Activated B cell treated with CpG ODN at 0.5 μM for 24 hours (primary cell): ENCODE measurements at regions not wholly inside any gene's neighbourhood (a gene's known extent, or its start where the extent isn't known, plus 50 kb on each side); places are given as distances from the start of the nearest gene placed in this dataset.

ENCODE experiments used
- ATAC-seq: fragments of 200-7000 bp; cut with Tn5 transposase; one replicate; pipeline ENCODE4 v1.10.0; 2021; ENCODE audit warnings: low read depth, mild to moderate bottlenecking, moderate library complexity
- CTCF ChIA-PET: fragments of 350-600 bp; sonication (Branson Sonifier 250); formaldehyde crosslinking; loops from one replicate; lab custom pipeline; 2021; ENCODE audit warnings: antibody characterized with exemption; lab: Charles Lee
- POLR2A ChIA-PET: fragments of 350-600 bp; sonication (Branson Sonifier 250); formaldehyde crosslinking; loops from one replicate; lab custom pipeline; 2021; ENCODE audit warnings: antibody characterized with exemption; lab: Charles Lee
- DNase-seq: peaks from one replicate; pipeline ENCODE4 v3.0.0; 2022
- H3K27ac Mint-ChIP-seq: one replicate; pipeline ENCODE4 v1.8.0; 2020; ENCODE audit warnings: mixed read lengths
- H3K27me3 Mint-ChIP-seq: one replicate; pipeline ENCODE4 v1.8.0; 2021; ENCODE audit warnings: mixed read lengths
- H3K36me3 Mint-ChIP-seq: one replicate; pipeline ENCODE4 v1.8.0; 2021; ENCODE audit warnings: low read depth, mixed read lengths
- H3K4me1 Mint-ChIP-seq: one replicate; pipeline ENCODE4 v1.8.0; 2021; ENCODE audit warnings: mixed read lengths
- H3K4me3 Mint-ChIP-seq: one replicate; pipeline ENCODE4 v1.8.0; 2020; ENCODE audit warnings: mild to moderate bottlenecking, mixed read lengths
- H3K9me3 Mint-ChIP-seq: one replicate; pipeline ENCODE4 v1.8.0; 2020; ENCODE audit warnings: mixed read lengths
- intact Hi-C: fragments of 100-400 bp; cut with micrococcal nuclease; formaldehyde crosslinking; loops from one replicate; pipeline ENCODE4 v1.15.1; 2024
- TF ChIP-seq, protein P1 (sequence below): fragments of 200-600 bp; IDR thresholded peaks from one replicate; pipeline ENCODE4 v1.8.0; 2022; ENCODE audit warnings: antibody characterized with exemption, mild to moderate bottlenecking

- no peak overlapping the region for H3K27ac Mint-ChIP-seq
- no peaks in the 10 kb centered on the region for H3K4me1 Mint-ChIP-seq
- peaks cover 2% of the 10 kb centered on the region for H3K27me3 Mint-ChIP-seq
- H3K4me3 Mint-ChIP-seq = no peak overlapping the region
- POLR2A ChIA-PET = no interaction called here
- intact Hi-C loops = no loop called here
- DNase-seq (no peak), ATAC-seq (no peak)
- CTCF ChIA-PET = no interaction called here
- H3K36me3 Mint-ChIP-seq = no peaks in the 10 kb centered on the region
- TF ChIP-seq, protein P1, sequence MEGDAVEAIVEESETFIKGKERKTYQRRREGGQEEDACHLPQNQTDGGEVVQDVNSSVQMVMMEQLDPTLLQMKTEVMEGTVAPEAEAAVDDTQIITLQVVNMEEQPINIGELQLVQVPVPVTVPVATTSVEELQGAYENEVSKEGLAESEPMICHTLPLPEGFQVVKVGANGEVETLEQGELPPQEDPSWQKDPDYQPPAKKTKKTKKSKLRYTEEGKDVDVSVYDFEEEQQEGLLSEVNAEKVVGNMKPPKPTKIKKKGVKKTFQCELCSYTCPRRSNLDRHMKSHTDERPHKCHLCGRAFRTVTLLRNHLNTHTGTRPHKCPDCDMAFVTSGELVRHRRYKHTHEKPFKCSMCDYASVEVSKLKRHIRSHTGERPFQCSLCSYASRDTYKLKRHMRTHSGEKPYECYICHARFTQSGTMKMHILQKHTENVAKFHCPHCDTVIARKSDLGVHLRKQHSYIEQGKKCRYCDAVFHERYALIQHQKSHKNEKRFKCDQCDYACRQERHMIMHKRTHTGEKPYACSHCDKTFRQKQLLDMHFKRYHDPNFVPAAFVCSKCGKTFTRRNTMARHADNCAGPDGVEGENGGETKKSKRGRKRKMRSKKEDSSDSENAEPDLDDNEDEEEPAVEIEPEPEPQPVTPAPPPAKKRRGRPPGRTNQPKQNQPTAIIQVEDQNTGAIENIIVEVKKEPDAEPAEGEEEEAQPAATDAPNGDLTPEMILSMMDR = no peak
- no peaks in the 10 kb centered on the region for H3K9me3 Mint-ChIP-seq
Measured at GRCh38 chr16:50946098-50946497, 204.2 kb downstream of the CYLD start.

DNA sequence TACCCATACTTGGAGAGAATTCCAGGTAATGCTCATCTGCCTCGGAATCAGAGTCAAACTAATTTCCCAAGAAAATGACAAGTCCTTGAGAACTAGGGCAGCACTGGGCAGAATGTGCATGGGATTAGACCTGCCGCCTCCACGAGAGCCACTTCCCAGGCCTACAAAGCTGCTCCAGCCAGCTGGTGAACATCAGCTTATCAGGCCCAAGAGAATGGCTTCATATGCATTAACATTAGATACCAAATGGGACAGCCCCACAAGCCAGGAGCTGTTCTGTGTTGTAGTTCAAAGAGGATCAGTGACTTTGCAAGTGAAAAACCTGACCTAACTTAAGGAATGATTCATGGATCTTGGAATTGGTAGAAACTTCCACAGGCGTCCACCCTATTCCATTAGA lies 203.3 kb downstream of the CYLD start:
- H3K27ac Mint-ChIP-seq = no peak overlapping the region
- intact Hi-C loops = no loop called here
- TF ChIP-seq, protein P1 = no peak
- H3K9me3 Mint-ChIP-seq = no peaks in the 10 kb centered on the region
- H3K4me3 Mint-ChIP-seq = no peak overlapping the region
- ChIA-PET CTCF (no interaction called here), POLR2A (no interaction called here)
- DNase-seq (no peak), ATAC-seq (no peak)
- no peaks in the 10 kb centered on the region for H3K4me1 Mint-ChIP-seq
- peaks cover 2% of the 10 kb centered on the region for H3K27me3 Mint-ChIP-seq
- H3K36me3 Mint-ChIP-seq = no peaks in the 10 kb centered on the region

GRCh38 chr16:50944436-50944835 lies 202.6 kb downstream of the CYLD start:
- no peak overlapping the region for H3K27ac Mint-ChIP-seq
- TF ChIP-seq, protein P1 = no peak
- intact Hi-C loops = no loop called here

DNA sequence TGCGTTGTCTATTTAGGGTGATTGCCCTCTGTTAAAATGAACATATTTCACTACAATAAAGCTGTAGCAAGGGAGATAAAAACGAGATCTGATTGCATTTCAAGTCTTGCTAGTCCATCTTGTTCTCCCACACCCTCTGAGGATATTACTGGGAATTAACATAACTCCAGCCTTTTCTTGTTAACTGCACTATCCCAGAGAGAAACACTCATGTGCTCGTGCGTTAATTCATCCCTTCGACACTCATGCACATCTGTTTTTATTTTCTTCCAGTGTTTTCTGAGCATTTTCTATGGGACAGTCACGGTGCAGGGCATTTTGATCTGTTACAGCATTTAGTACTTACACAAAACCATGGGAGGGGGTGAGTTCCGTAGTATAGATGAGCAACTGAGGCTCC lies 202.1 kb downstream of the CYLD start:
- Mint-ChIP-seq H3K27ac (no peak overlapping the region), H3K36me3 (no peaks in the 10 kb centered on the region), H3K4me3 (no peak overlapping the region), H3K27me3 (peaks cover 2% of the 10 kb centered on the region), H3K9me3 (no peaks in the 10 kb centered on the region), H3K4me1 (no peaks in the 10 kb centered on the region)
- ChIA-PET POLR2A (no interaction called here), CTCF (no interaction called here)
- TF ChIP-seq, protein P1 = no peak
- no peak for DNase-seq
- intact Hi-C loops = no loop called here
- no peak for ATAC-seq

More at GRCh38 chr16:50944436-50944835, 202.6 kb downstream of the CYLD start:
- no peaks in the 10 kb centered on the region for H3K9me3 Mint-ChIP-seq
- H3K36me3 Mint-ChIP-seq = no peaks in the 10 kb centered on the region
- ATAC-seq = no peak
- peaks cover 2% of the 10 kb centered on the region for H3K27me3 Mint-ChIP-seq
- ChIA-PET CTCF (no interaction called here), POLR2A (no interaction called here)
- no peaks in the 10 kb centered on the region for H3K4me1 Mint-ChIP-seq
- DNase-seq = no peak
- H3K4me3 Mint-ChIP-seq = no peak overlapping the region

DNA sequence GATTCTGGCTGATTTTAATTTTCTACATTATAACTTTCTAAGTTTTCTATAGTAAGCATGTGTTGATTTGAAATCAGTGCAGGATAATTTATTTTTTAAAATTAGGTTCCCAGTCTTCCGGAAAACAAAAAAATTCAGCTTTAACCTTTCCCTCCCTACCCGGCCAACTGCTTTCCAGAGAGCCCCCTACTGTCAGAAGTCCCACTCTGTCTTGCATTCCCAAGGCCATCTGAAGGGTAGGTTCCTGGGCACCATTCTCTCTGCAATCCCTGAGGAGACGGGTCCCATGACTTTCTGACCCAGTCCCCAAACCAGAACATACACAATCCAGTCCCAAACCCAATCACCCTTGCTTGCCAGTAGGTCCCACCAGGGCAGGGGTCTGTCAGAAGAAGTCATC lies 200.3 kb downstream of the CYLD start:
- Mint-ChIP-seq H3K27me3 (peaks cover 2% of the 10 kb centered on the region), H3K4me3 (no peak overlapping the region), H3K9me3 (peaks cover 2% of the 10 kb centered on the region), H3K36me3 (no peaks in the 10 kb centered on the region), H3K27ac (no peak overlapping the region), H3K4me1 (no peaks in the 10 kb centered on the region)
- DNase-seq (no peak), ATAC-seq (no peak)
- intact Hi-C loops = no loop called here
- CTCF ChIA-PET = no interaction called here
- TF ChIP-seq, protein P1 = no peak
- POLR2A ChIA-PET = no interaction called here
